H1 (cell line): ENCODE measurements at regions not wholly inside any gene's neighbourhood (a gene's known extent, or its start where the extent isn't known, plus 50 kb on each side); places are given as distances from the start of the nearest gene placed in this dataset.

ENCODE experiments used
- BACH1 ChIP-seq: IDR thresholded peaks from 2 replicates; pipeline ENCODE4 v1.6.1; 2012; ENCODE audit warnings: low read length, improper control_type of control experiment
- CREB1 ChIP-seq: IDR thresholded peaks from 2 replicates; pipeline ENCODE4 v1.6.1; 2012; ENCODE audit warnings: inconsistent platforms
- CTBP2 ChIP-seq: IDR thresholded peaks from 2 replicates; pipeline ENCODE4 v1.7.0; 2011; ENCODE audit warnings: borderline replicate concordance, mild to moderate bottlenecking, moderate library complexity, mixed read lengths, low read length; ENCODE audit not compliant: insufficient read depth, insufficient read length
- EGR1 ChIP-seq: IDR thresholded peaks from 2 replicates; pipeline ENCODE4 v1.6.1; 2011; ENCODE audit warnings: low read depth, low read length, borderline replicate concordance
- GABPA ChIP-seq: IDR thresholded peaks from 2 replicates; pipeline ENCODE4 v1.6.1; 2011; ENCODE audit warnings: mild to moderate bottlenecking, low read length, moderate library complexity, borderline replicate concordance; ENCODE audit not compliant: insufficient read depth
- HDAC2 ChIP-seq, 2 experiments: fragments of 300-600 bp in 1 of 2; sonication (generic) in 1 of 2; IDR thresholded peaks; 2 replicates each; pipeline ENCODE4 v1.6.1; 2011 to 2012; ENCODE audit warnings: low read depth in 2 of 2, low read length in 2 of 2, mild to moderate bottlenecking in 2 of 2, moderate library complexity in 2 of 2, borderline replicate concordance in 1 of 2, inconsistent platforms in 1 of 2
- HDAC6 ChIP-seq: IDR thresholded peaks from one replicate; pipeline ENCODE4 v1.7.1; 2012; ENCODE audit warnings: low read depth, mild to moderate bottlenecking, inconsistent platforms, low read length, moderate library complexity
- KDM1A ChIP-seq: fragments of 200-600, 300-600 bp; sonication (generic); IDR thresholded peaks from 2 replicates; pipeline ENCODE4 v1.7.1; 2016; ENCODE audit warnings: mild to moderate bottlenecking, low read length, borderline replicate concordance
- NANOG ChIP-seq: IDR thresholded peaks from 2 replicates; pipeline ENCODE4 v1.6.1; 2011; ENCODE audit warnings: low read length, low read depth, mild to moderate bottlenecking, inconsistent platforms; ENCODE audit not compliant: insufficient read depth, poor library complexity, severe bottlenecking
- NRF1 ChIP-seq: IDR thresholded peaks from 2 replicates; pipeline ENCODE4 v1.6.1; 2011; ENCODE audit warnings: mild to moderate bottlenecking, low read depth, low read length, improper control_type of control experiment
- RAD21 ChIP-seq, 2 experiments: IDR thresholded peaks in 1 of 2; conservative IDR thresholded peaks in 1 of 2; 2 replicates each; pipeline ENCODE4 v1.6.1; 2011; ENCODE audit warnings: low read depth in 2 of 2, low read length in 2 of 2, improper control_type of control experiment in 1 of 2, inconsistent platforms in 1 of 2, mild to moderate bottlenecking in 1 of 2, moderate library complexity in 1 of 2
- RBBP5 ChIP-seq: IDR thresholded peaks from 2 replicates; pipeline ENCODE4 v1.7.1; 2012; ENCODE audit warnings: low read depth, mild to moderate bottlenecking, inconsistent platforms, low read length, moderate library complexity, borderline replicate concordance
- RNF2 ChIP-seq: fragments of 200-900, 300-1000 bp; sonication (generic); IDR thresholded peaks from 2 replicates; pipeline ENCODE4 v1.7.1; 2016; ENCODE audit warnings: borderline replicate concordance, low read depth, mild to moderate bottlenecking, antibody characterized with exemption, low read length; ENCODE audit not compliant: poor library complexity, severe bottlenecking; ENCODE audit errors: missing control alignments
- YY1 ChIP-seq: IDR thresholded peaks from 2 replicates; pipeline ENCODE4 v1.6.1; 2011; ENCODE audit warnings: low read depth, mild to moderate bottlenecking, low read length
- ZNF274 ChIP-seq: IDR thresholded peaks from 2 replicates; pipeline ENCODE4 v1.7.0; 2012; ENCODE audit warnings: low read length, borderline replicate concordance; ENCODE audit errors: extremely low read depth

- TF ChIP-seq CTBP2, result no peak
- TF ChIP-seq CREB1, result no peak
- peak; percentile 29 for TF ChIP-seq NANOG
- no peak for TF ChIP-seq EGR1
- TF ChIP-seq HDAC6, result no peak
- no peak for TF ChIP-seq RBBP5
- no peak for TF ChIP-seq RAD21 (IDR thresholded peaks at IDR 0.05 in 1 of 2, conservative IDR thresholded peaks at IDR 0.05 in 1 of 2; ENCODE audit: low read depth in 2 of 2, low read length in 2 of 2)
- no peak for TF ChIP-seq BACH1
- no peak for TF ChIP-seq ZNF274
- no peak for TF ChIP-seq NRF1
- TF ChIP-seq RNF2, result no peak
- TF ChIP-seq GABPA, result no peak
- no peak for TF ChIP-seq KDM1A
- TF ChIP-seq HDAC2 (IDR thresholded peaks at IDR 0.05; ENCODE audit: borderline replicate concordance in 1 of 2, low read depth in 2 of 2, low read length in 2 of 2), result no peak
- peak; percentile 91 for TF ChIP-seq YY1
Observed at GRCh38 chrY:19042306-19042958, 268.9 kb upstream of the HSFY2 start (continued).
